Stimulated activated CD8-positive, alpha-beta memory T cell treated with anti-CD3 and anti-CD28 coated beads, Interleukin-15, amount 100 ng/mL, for 48 hours (primary cell): ENCODE measurements at regions not wholly inside any gene's neighbourhood (a gene's known extent, or its start where the extent isn't known, plus 50 kb on each side); places are given as distances from the start of the nearest gene placed in this dataset.

Source experiments
- DNase-seq, 2 donors: peaks; one replicate each; pipeline ENCODE4 v3.0.0-alpha.2; 2020; ENCODE audit warnings: low read depth in 2 of 2

DNA sequence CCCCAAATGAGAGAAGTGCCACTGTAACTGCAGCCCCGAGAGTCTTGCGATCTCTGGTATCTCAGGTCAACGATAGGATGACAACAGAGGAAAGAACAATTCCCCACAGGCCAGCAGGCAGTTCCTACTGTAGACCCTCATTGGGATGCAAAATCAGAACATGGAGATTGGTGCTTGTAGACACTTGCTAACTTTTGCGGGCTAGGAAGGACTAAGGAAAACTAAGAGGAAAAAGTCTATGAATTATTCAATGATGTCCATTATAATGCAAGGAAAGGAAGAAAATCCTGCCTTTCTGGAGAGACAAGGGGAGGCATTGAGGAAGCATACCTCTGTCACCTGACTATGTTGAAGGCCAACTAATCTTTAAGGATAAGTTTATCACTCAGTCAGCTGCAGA, 51.9 kb upstream of the CWC22 start:
- no peak for DNase-seq

DNA sequence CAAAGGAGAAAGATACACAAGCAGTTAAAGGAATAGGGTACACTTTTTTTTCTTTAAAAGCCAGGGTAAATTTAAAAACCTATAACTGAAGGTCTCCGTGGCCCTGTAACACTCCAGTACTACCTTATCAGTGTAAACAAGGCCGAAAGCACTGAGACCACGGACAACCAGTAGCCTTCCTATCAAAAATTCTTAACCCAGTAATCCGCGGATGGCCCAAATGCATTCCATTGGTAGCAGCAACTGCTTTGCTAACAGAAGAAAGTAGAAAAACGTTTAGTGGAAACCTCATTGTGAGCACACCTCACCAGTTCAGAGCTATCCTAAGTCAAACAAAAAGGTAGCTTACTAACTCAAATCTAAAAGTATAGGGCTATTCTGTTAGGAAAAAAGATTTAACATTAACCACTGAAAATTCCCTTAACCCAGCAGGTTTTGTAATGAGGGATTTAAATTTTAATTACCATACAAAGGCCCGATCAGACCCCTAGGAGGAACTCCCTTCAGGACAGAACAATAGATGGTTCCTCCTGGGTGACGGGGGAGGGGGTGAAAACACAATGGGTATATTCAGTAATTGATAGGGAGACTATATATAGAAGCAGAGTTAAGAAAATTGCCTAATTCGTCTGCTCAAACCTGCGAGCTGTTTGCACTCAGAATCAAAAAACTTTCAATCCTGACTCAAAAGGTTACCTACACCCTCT, 50.8 kb upstream of the CWC22 start:
- DNase-seq = no peak
